ENCODE measurements at regions not wholly inside any gene's neighbourhood (a gene's known extent, or its start where the extent isn't known, plus 50 kb on each side); places are given as distances from the start of the nearest gene placed in this dataset.
"Not testable (repeated sequence)": the region's sequence is repeated elsewhere in the genome, so short reads cannot be mapped to it uniquely, and the experiment has no call there.

DNA sequence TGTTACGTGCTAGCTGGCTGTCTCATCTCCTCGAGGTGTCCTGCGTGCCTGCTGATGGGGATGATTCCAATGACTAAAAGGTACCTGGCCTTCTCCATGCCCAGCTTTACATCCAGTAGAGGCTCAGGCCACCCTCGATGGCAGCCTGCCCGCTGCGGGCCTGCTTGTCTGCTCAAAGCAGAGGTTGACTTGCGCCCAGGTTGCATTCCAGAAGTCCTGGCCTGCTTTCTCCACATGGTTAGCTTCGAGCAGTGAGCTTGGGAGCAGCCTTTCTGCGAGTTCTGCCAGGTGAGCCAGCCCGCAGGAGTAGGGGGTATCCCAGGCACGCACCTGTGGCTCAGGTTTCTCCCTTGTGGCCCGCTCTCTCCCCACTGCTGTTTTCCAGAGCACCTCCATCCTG lies 175.0 kb upstream of the PLGLB2 start:
- not testable (repeated sequence) for DNase-seq (ENCODE audit: low spot score)

- DNase-seq (ENCODE audit: low spot score) = not testable (repeated sequence)
These were observed 174.3 kb upstream of the PLGLB2 start for GRCh38 chr2:87573386-87574192.

GRCh38 chr2:87574193-87575119 lies 173.4 kb upstream of the PLGLB2 start:
- DNase-seq (ENCODE audit: low spot score) = not testable (repeated sequence)

DNA sequence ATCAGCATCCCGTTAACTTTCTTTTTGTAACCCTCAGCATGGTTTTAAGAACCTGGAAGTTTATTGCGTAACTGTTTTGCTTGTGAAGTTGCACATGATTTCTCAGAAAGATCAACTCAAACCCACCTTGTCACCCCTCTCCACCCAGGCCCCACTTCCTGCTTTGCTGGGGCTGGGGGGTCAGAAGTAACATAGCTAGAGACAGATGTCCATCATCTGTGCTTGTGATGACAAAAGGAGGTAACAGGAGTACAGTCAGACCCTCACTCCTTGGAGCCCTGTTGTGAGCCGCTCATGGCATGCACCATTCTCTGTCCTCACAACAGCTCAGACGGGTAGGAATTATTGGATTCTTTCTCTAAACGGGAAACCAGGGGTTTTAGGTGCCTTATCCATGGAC lies 172.7 kb upstream of the PLGLB2 start:
- DNase-seq (ENCODE audit: low spot score) = not testable (repeated sequence)

- DNase-seq (ENCODE audit: low spot score) = not testable (repeated sequence)
These were observed 170.5 kb upstream of the PLGLB2 start for GRCh38 chr2:87577358-87577757.

DNA sequence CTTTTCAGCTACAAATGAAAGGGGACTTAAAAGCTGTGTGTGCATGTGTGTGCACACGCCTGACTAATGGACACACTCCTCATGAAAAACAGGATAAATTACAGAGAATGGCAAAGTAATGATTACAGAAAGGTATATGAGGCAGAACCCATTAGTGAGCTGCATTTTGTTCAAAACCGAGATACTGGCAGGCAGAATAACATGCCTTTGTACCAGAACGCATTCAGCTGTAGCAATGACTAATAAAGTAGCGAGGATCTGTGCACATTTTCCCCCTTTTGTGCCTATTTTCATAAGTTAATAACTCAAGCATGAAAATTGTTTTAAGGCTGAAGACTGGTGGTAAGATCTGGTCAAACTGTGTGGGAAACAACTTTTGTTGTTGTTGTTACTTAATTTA lies 165.7 kb upstream of the PLGLB2 start:
- DNase-seq (ENCODE audit: low spot score) = not testable (repeated sequence)

- not testable (repeated sequence) for DNase-seq (ENCODE audit: low spot score)
These were observed 165.3 kb upstream of the PLGLB2 start for GRCh38 chr2:87582579-87582978.

DNA sequence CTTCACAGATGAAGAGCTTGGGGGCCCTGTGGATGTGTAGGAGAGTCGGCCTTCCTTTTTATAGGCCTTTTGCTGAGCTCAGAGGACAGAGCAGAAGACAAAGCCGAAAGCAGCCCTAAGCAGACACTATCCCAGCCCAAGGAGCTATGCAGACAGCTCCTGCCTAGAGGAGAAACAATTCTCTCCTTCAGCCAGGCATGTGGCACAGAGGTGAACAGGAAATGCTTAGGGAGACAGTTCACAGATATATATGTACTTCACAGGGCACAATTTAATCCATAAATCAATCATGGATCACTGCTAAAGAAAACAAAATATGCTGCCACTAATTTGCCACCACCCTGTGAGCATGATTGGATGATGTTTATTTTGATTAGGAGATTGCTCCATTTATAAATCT lies 164.5 kb upstream of the PLGLB2 start:
- not testable (repeated sequence) for DNase-seq (ENCODE audit: low spot score)

- DNase-seq (ENCODE audit: low spot score) = not testable (repeated sequence)
These were observed 164.1 kb upstream of the PLGLB2 start for GRCh38 chr2:87583803-87584202.

DNA sequence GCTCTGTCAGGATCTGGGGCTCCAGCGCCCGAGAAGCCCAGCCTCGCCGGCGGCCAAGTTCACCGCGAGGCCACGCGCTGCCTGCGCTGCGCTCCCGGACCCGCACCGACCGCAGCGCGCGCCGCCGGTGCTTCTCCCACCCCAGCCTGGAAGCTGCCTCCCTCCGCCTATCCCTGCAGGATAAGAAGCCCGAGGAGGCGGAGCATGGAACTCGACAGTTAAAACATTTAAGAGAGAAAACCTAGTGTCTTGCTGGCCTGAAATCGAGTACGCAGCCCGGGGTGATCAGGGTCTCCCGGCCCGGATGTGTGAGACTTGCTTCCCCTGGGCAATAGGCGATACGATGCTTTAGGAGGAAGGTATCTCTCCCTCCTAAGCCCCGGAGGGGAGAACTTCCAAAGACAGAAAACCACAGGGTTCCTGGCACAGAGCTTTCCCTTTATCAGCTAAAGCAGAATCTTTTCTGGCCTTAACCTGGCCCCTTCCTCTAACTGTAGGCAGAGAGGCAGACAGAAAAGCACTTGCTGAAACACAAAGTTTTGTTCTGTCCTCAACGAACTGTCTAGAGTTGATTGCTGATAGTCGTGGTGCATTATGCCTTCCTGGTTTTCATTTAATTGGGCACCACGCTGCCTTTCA lies 163.5 kb upstream of the PLGLB2 start:
- DNase-seq (ENCODE audit: low spot score) = not testable (repeated sequence)

GRCh38 chr2:87587934-87588333 lies 160.0 kb upstream of the PLGLB2 start:
- DNase-seq (ENCODE audit: low spot score) = not testable (repeated sequence)

DNA sequence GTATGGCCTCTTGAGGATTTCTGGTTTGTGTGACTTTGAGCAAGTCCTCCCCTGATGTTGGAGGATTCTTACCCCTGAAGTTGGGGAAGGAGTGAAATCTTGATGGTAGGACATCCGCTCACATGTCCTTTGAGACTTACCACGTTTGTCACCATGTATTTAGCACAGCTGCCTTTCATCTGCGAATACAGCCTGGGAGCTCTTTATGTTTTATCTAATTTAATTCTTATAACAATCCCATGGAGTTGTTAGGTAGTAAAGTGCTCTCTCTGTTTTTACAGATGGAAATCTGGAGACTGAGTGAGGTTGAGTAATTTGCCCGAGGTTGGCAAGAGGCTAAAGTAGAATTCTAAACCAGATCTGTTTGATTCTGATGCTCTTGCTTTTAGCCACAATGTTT lies 154.9 kb upstream of the PLGLB2 start:
- not testable (repeated sequence) for DNase-seq (ENCODE audit: low spot score)

GRCh38 chr2:87593784-87594610 lies 153.9 kb upstream of the PLGLB2 start:
- DNase-seq (ENCODE audit: low spot score) = peak; percentile 87

GRCh38 chr2:87594611-87594992 lies 153.3 kb upstream of the PLGLB2 start:
- DNase-seq (ENCODE audit: low spot score) = not testable (repeated sequence)

GRCh38 chr2:87595017-87595416 lies 152.9 kb upstream of the PLGLB2 start:
- not testable (repeated sequence) for DNase-seq (ENCODE audit: low spot score)

- not testable (repeated sequence) for DNase-seq (ENCODE audit: low spot score)
These were observed 146.9 kb upstream of the PLGLB2 start for GRCh38 chr2:87600961-87601360.

DNA sequence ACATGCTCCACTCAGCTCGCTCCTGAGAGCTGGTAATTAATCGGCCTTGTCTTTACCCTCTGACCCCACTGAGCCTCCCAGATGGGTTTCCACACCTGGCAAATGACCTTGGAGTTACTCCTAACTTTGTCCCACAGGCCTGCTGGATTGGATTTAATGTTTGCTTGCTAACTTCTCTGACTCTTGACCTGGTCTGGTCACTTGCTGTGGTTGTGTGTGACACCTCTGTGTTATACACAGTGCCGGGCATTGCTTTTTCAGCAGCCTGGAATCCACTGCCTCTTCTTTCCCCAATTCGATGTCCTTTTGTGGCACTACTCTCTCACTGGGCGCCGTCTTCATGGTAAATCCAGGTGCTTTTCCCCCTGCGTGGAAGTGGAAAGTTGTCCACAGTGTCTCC lies 145.8 kb upstream of the PLGLB2 start:
- DNase-seq (ENCODE audit: low spot score) = not testable (repeated sequence)

DNA sequence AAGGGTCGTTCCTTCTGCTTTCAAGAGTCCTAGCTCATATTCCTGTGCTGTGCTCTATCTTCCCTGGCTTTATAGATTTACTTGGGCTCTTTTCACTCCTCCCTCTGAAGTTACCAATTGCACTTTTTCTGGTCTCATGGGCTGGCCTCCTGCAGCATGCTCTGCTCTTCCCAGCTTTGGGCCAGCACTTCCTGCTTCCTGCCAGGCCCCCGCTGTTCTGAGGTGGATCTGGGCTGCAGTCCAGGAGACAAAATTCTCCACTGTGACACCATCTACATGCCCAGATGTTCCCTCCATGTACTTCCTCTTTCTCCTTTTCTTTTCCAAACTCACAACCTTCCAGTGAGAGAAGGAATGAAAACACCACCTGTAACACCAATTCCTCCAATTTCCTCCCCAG lies 145.2 kb upstream of the PLGLB2 start:
- not testable (repeated sequence) for DNase-seq (ENCODE audit: low spot score)

DNA sequence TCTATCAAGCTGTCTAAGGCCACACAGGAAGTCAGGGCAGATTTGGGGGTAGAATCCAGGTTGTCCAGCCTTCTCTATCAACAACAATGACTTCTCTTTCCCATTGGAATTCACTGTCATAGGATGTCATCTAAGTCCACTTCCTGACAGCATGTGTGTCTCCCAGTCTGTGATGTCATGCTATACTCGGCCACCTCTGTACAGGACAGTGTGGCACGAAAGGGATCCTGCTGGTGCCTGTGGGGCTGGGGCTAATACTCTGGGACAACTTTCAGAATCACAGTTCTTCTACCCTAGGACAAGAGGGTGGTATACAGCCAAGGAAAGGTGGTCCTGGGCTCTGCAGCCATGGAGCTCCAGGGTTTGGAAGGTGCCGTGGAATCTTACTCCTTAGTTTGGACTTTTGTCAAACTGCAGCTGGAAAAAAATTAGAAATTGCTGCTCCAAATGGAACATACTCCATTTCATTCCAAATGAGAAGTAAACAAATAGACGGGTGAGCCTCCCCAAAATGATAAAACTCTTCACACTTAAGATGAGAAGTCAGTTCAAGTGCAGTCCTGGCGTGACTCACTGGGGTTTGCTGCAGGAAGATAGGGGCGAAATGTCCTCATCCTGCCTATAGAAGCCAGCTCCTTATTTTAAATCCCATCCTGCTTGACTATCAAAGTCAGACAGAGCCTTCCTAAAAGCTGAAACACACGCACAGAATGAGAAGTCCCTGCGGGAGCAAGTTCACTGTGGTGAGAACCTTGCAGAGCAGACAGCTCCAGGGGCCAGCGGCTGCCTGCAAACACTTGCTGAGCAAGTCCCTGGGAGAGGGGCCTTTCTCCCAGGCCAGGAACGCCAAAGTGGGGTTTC lies 144.2 kb upstream of the PLGLB2 start:
- DNase-seq (ENCODE audit: low spot score) = not testable (repeated sequence)

- not testable (repeated sequence) for DNase-seq (ENCODE audit: low spot score)
These were observed 143.5 kb upstream of the PLGLB2 start for GRCh38 chr2:87604279-87604818.

All from ureter (tissue), 1 donor.